ENCODE measurements at regions not wholly inside any gene's neighbourhood (a gene's known extent, or its start where the extent isn't known, plus 50 kb on each side); places are given as distances from the start of the nearest gene placed in this dataset.

GRCh38 chr4:187665086-187665485, 330.5 kb upstream of the ZFP42 start:
- H4K20me1 ChIP-seq (ENCODE audit: insufficient read depth, low read length), result no peaks in the 10 kb centered on the region
- H3K36me3 ChIP-seq (replicated peaks in 1 of 2; ENCODE audit: control insufficient read depth in 1 of 2, insufficient read depth in 2 of 2, low read length in 2 of 2), result no peaks in the 10 kb centered on the region
- H3K79me2 ChIP-seq (ENCODE audit: insufficient read depth, low read length), result no peaks in the 10 kb centered on the region
- intact Hi-C loops (cut with micrococcal nuclease), result no loop called here
- Mint-ChIP-seq H3K27me3 (ENCODE audit: low read depth in 3 of 3) (no peaks in the 10 kb centered on the region), H3K4me1 (no peaks in the 10 kb centered on the region), H3K4me3 (no peak overlapping the region), H3K9me3 (peaks cover 0 to 8% (median 2%) of the 10 kb centered on the region in 7 donors), H3K36me3 (no peaks in the 10 kb centered on the region), H3K27ac (no peak overlapping the region)
- no peak overlapping the region for H2AFZ ChIP-seq (ENCODE audit: insufficient read depth, low read depth, low read length, poor library complexity, severe bottlenecking)
- no peak overlapping the region for H3K4me2 ChIP-seq (replicated peaks; ENCODE audit: extremely low read depth, low read length, poor library complexity, severe bottlenecking)
- TF ChIP-seq CTCF (IDR thresholded peaks at IDR 0.05), result no peak
- H3K9me3 ChIP-seq (replicated peaks in 1 of 2; ENCODE audit: control insufficient read depth in 1 of 2, insufficient read depth in 1 of 2, low read length in 2 of 2), result no peaks in the 10 kb centered on the region
- WGBS (ENCODE audit: insufficient coverage), result no CpG with 5 or more reads among the region's 1 CpG
- no peak overlapping the region for H3K27ac ChIP-seq (ENCODE audit: low read depth in 1 of 2, low read length in 2 of 2)
- H3K27me3 ChIP-seq (ENCODE audit: control insufficient read depth in 2 of 2, insufficient read depth in 2 of 2, low read length in 2 of 2), result no peaks in the 10 kb centered on the region
- no peak overlapping the region for H3K9ac ChIP-seq (ENCODE audit: insufficient read depth, low read length, poor library complexity, severe bottlenecking)
- H3K4me3 ChIP-seq (replicated peaks in 1 of 3; ENCODE audit: low read depth in 2 of 3, low read length in 3 of 3), result no peak overlapping the region
- no peaks in the 10 kb centered on the region for H3K4me1 ChIP-seq (ENCODE audit: control insufficient read depth in 1 of 2, insufficient read depth in 2 of 2, low read length in 2 of 2)
- DNase-seq, result no peak

GRCh38 chr4:187666034-187666433, 329.5 kb upstream of the ZFP42 start:
- Histone ChIP-seq H3K9me3 (replicated peaks in 1 of 2; ENCODE audit: control insufficient read depth in 1 of 2, insufficient read depth in 1 of 2, low read length in 2 of 2) (no peaks in the 10 kb centered on the region), H2AFZ (ENCODE audit: insufficient read depth, low read depth, low read length, poor library complexity, severe bottlenecking) (no peak overlapping the region), H4K20me1 (ENCODE audit: insufficient read depth, low read length) (no peaks in the 10 kb centered on the region), H3K27me3 (ENCODE audit: control insufficient read depth in 2 of 2, insufficient read depth in 2 of 2, low read length in 2 of 2) (no peaks in the 10 kb centered on the region), H3K9ac (ENCODE audit: insufficient read depth, low read length, poor library complexity, severe bottlenecking) (no peak overlapping the region), H3K4me1 (ENCODE audit: control insufficient read depth in 1 of 2, insufficient read depth in 2 of 2, low read length in 2 of 2) (no peaks in the 10 kb centered on the region), H3K27ac (ENCODE audit: low read depth in 1 of 2, low read length in 2 of 2) (no peak overlapping the region), H3K4me2 (replicated peaks; ENCODE audit: extremely low read depth, low read length, poor library complexity, severe bottlenecking) (no peak overlapping the region), H3K4me3 (replicated peaks in 1 of 3; ENCODE audit: low read depth in 2 of 3, low read length in 3 of 3) (no peak overlapping the region), H3K36me3 (replicated peaks in 1 of 2; ENCODE audit: control insufficient read depth in 1 of 2, insufficient read depth in 2 of 2, low read length in 2 of 2) (no peaks in the 10 kb centered on the region), H3K79me2 (ENCODE audit: insufficient read depth, low read length) (no peaks in the 10 kb centered on the region)
- no peaks in the 10 kb centered on the region for H3K27me3 Mint-ChIP-seq (ENCODE audit: low read depth in 3 of 3)
- H3K36me3 Mint-ChIP-seq, result no peaks in the 10 kb centered on the region
- H3K4me3 Mint-ChIP-seq, result no peak overlapping the region
- H3K4me1 Mint-ChIP-seq, result no peaks in the 10 kb centered on the region
- H3K27ac Mint-ChIP-seq, result no peak overlapping the region
- no peak for DNase-seq
- H3K9me3 Mint-ChIP-seq, result peaks cover under 1 to 7% (median 2%) of the 10 kb centered on the region in 7 donors
- intact Hi-C loops (cut with micrococcal nuclease), result no loop called here
- 92% methylated on average over 2 of the region's 4 CpGs for whole genome bisulfite sequencing (ENCODE audit: insufficient coverage)
- TF ChIP-seq CTCF (IDR thresholded peaks at IDR 0.05), result no peak
